ENCODE measurements at regions not wholly inside any gene's neighbourhood (a gene's known extent, or its start where the extent isn't known, plus 50 kb on each side); places are given as distances from the start of the nearest gene placed in this dataset.

DNA sequence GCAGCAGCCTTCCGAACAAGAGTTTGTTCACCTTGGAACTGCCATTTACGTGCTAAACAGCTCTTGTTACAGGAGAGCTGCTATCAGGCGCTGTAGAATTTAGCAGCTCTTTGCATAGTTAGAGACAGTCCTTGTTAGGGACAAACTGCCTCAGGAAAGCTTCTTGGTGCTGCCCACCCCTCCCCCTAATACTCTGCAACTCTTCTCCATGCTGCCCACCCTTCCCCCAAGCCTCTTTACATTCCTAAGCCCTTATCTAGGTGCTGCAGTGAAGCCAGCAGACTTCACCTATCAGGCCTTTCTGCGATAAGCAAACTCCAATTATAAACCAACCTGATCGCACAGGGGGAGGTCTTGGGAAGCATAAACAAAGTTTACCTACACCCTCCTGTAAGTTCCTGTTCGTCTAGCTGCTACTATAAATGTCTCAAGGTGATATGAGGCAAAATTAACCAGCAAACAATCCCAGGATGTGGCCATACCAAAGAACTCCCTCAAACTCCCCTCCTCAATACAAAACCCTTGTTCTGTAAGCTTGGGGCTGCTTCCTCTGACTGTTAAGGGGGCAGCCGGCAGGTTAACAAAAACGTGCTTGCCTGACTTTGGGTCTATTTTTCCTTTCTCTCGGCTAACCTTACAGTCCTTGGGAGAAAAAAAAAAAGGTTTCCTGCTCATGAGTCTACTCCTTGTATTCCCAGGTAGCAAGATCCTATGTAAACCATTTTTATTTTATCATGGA is 74.0 kb upstream of the GC start:
- TF ChIP-seq POLR2A (IDR thresholded peaks at IDR 0.05; ENCODE audit: control extremely low read depth in 1 of 2, low read depth in 2 of 2, low read length in 2 of 2) (no peak), ZNF274 (IDR thresholded peaks at IDR 0.05; ENCODE audit: borderline replicate concordance, extremely low read depth, low read length) (no peak), EZH2 (IDR thresholded peaks at IDR 0.05; ENCODE audit: low read depth, low read length, severe bottlenecking) (no peak), TBP (IDR thresholded peaks at IDR 0.05; ENCODE audit: low read depth, low read length) (no peak), PHF8 (conservative IDR thresholded peaks at IDR 0.05; ENCODE audit: low read depth, low read length) (no peak), POLR2AphosphoS5 (IDR thresholded peaks at IDR 0.05; ENCODE audit: low read depth, low read length) (peak; percentile 70), EP300 (IDR thresholded peaks at IDR 0.05; ENCODE audit: borderline replicate concordance in 1 of 2, low read depth in 2 of 2, low read length in 2 of 2) (peak; percentile 11 to 83; a peak in 2 of 3 replicates), RAD21 (IDR thresholded peaks at IDR 0.05 in 1 of 2, conservative IDR thresholded peaks at IDR 0.05 in 1 of 2; ENCODE audit: low read depth in 2 of 2, low read length in 2 of 2) (peak; percentile 25 to 43; a peak in 3 of 4 replicates), RFX5 (IDR thresholded peaks at IDR 0.05; ENCODE audit: borderline replicate concordance, low read depth, low read length) (no peak)
- TF ChIP-seq, protein P1, sequence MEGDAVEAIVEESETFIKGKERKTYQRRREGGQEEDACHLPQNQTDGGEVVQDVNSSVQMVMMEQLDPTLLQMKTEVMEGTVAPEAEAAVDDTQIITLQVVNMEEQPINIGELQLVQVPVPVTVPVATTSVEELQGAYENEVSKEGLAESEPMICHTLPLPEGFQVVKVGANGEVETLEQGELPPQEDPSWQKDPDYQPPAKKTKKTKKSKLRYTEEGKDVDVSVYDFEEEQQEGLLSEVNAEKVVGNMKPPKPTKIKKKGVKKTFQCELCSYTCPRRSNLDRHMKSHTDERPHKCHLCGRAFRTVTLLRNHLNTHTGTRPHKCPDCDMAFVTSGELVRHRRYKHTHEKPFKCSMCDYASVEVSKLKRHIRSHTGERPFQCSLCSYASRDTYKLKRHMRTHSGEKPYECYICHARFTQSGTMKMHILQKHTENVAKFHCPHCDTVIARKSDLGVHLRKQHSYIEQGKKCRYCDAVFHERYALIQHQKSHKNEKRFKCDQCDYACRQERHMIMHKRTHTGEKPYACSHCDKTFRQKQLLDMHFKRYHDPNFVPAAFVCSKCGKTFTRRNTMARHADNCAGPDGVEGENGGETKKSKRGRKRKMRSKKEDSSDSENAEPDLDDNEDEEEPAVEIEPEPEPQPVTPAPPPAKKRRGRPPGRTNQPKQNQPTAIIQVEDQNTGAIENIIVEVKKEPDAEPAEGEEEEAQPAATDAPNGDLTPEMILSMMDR (IDR thresholded peaks at IDR 0.05; ENCODE audit: control extremely low read depth in 1 of 3, insufficient read depth in 1 of 3, low read depth in 1 of 3, low read length in 3 of 3), result no peak
- TF ChIP-seq, protein P2, sequence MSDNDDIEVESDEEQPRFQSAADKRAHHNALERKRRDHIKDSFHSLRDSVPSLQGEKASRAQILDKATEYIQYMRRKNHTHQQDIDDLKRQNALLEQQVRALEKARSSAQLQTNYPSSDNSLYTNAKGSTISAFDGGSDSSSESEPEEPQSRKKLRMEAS (IDR thresholded peaks at IDR 0.05), result peak; percentile 42; the same call in 1 of the 2 replicates
